ENCODE measurements at regions not wholly inside any gene's neighbourhood (a gene's known extent, or its start where the extent isn't known, plus 50 kb on each side); places are given as distances from the start of the nearest gene placed in this dataset.

GRCh38 chr2:238669046-238669445 is 178.8 kb upstream of the TWIST2 start:
- DNase-seq (ENCODE audit: low read depth in 2 of 3, low spot score in 2 of 3), result no peak

- DNase-seq (ENCODE audit: low read depth in 2 of 3, low spot score in 2 of 3), result no peak
Observed at GRCh38 chr2:238669581-238670080, 178.3 kb upstream of the TWIST2 start.

GRCh38 chr2:238670111-238670585 is 177.7 kb upstream of the TWIST2 start:
- no peak for DNase-seq (ENCODE audit: low read depth in 2 of 3, low spot score in 2 of 3)

GRCh38 chr2:238682536-238682935 is 165.3 kb upstream of the TWIST2 start:
- no peak for DNase-seq (ENCODE audit: low read depth in 2 of 3, low spot score in 2 of 3)

GRCh38 chr2:238684362-238685326 is 163.2 kb upstream of the TWIST2 start:
- no peak for DNase-seq (ENCODE audit: low read depth in 2 of 3, low spot score in 2 of 3)

DNA sequence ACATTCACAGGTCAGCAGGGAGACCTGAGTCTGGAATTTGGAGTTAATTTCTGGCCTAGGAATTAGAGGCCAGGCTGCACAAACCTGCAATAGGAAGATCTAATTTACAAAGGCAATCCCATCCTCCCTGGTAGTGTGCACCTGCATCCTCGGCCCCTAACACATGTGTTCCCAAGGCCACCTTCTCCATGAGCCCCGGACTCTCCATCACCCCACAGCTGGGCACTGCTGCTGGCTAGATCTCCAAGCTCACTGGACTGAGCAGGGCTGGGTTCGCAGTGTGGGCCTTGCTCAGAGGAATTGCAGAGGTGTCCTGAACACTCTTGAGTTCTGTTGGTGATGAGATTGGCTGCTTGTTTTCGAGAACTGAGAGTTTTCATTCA is 162.6 kb upstream of the TWIST2 start:
- DNase-seq (ENCODE audit: low read depth in 2 of 3, low spot score in 2 of 3), result no peak

GRCh38 chr2:238685713-238686112 is 162.2 kb upstream of the TWIST2 start:
- no peak for DNase-seq (ENCODE audit: low read depth in 2 of 3, low spot score in 2 of 3)

DNA sequence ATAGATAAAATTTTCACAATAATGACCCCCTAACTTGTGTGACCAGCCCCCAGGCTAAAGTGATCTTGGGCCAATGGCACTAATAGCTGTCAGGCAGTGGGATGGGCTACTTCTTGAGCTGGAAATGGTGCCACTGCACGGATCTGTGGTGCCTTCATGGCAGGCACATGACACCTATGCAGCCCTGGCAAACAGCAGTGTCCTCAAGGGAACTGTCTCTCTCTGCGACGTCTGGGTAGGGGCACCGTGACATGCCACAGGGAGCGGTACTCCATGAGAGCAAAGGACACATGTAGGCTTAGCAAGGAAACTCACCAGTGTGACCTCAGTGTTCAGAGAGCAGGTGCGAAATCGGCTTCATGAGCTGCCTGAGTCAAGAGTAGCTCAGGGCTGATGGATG is 161.7 kb upstream of the TWIST2 start:
- no peak for DNase-seq (ENCODE audit: low read depth in 2 of 3, low spot score in 2 of 3)

DNA sequence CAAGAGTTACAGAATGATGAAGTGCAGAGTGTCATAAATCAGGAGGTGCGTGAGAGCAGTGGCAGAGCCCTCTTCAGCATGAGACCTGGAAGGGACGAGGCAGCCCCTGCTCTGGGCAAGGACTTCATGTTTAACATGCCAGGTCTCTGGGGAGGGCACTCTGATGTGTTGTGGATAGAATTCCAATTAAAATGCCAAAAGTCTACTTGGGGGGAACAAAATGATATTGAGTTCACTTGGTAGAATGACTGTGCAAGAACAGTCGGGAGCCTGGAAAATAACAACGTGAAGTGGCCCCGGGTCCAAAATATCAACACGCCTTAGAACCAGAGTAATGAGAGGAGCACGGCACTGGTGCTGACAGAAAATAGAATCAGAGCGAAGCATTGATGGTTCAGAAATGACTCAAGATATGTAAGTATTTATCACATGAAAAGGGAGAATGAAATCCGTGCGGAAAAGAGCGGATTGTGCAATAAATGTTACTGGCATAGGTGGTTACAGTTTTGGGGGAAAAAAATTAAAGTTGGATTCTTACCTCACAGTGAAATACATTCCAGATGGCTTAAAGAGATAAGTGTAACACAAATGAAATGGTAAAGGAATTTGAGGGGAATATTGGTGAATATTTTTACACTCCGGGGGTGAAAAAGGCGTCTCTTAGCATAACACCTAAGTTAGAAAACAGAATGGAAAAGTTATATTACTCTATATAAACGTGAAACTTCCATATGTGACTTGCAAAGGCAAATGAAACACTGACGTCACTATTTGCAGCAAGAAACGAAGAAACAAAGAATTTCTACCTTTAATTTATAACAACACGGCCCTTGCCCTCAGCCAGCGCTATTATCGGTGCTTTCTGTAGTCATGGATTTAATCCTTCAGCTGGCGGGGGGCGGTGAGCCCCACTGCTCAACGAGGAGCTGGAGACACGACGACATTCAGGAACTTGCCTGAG is 159.4 kb upstream of the TWIST2 start:
- no peak for DNase-seq (ENCODE audit: low read depth in 2 of 3, low spot score in 2 of 3)

GRCh38 chr2:238689331-238689730 is 158.6 kb upstream of the TWIST2 start:
- DNase-seq (ENCODE audit: low read depth in 2 of 3, low spot score in 2 of 3), result no peak

- DNase-seq (ENCODE audit: low read depth in 2 of 3, low spot score in 2 of 3), result no peak
Observed at GRCh38 chr2:238689871-238690389, 158.0 kb upstream of the TWIST2 start.

DNA sequence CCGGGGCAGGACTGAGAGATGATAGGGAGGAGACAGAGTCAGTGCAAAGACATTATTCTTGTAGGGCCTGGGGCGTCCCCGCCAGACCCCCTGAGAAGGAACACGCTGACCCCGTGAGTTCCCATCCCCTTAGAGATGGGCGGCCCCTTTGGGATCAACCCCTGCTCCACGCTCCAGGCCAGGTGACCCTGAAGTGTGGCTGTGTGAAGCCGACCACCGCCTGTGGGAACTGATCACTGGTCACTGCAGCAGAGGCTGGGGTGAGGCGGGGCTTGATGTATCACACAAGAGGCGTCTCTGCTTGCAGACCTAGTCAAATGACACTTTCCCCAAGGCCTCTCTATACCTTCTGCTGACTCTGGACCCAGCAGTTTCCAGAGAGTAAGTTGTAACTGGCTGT is 157.4 kb upstream of the TWIST2 start:
- no peak for DNase-seq (ENCODE audit: low read depth in 2 of 3, low spot score in 2 of 3)

DNA sequence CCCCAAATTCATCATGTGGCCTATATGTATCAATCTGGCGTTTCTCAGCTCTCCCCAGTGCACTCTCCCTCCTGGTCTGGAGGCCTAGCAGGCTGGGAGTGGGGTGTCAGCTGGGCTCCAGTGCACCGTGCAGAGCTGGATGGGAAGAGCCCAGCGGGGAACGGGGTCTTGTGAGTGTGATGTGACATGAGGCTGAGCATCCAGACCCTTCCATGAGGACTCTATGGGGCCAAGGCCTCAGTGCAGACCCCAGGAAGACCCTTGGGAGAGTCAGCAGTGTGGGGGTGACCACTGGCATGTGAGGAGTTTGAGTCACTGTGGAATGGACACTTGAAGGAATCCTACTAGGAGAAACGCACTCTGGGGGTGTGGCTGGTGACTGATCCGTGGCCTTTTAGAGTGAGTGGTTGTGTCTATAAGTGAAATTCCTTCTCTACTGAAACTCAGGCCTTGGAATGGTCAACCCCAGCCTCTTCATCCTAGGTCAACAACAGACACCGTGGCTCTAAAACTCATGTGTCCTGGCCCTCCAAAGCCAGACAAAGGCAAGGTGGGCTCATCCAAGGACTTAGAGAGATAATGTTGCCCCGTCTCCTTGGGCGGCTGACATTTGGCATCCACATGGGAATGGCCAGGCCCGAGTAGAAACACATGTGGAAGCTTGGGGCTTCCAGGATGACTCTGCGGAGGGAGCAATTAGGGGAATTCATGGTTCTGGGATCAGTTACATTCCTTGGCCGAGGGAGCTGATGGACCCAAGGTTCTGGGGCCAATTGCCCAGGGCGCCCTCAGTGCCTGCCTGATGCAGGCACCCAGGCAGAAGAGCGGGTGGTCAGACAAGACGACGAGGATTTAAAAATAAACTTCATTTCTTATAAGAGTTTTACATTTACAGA is 156.0 kb upstream of the TWIST2 start:
- no peak for DNase-seq (ENCODE audit: low read depth in 2 of 3, low spot score in 2 of 3)

DNA sequence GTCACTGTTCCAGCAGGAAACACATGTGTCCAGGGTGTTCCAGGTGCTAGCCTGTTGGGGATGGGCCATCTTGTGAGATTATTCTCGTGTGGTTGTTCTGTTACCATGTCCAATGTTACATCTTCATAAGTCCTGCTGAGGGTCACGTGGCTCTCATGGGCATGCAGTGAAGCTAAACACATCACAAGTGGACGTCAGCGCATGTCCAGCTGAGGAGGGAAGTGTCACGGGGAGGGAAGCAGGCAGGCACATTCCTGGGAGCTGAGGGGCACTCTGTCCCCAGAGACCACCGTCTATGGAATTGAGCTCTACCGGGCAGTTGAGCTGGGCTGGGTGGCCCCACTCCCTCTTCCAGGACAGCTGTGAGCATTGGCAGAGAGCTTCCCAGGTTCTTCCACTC is 155.3 kb upstream of the TWIST2 start:
- DNase-seq (ENCODE audit: low read depth in 2 of 3, low spot score in 2 of 3), result no peak

DNA sequence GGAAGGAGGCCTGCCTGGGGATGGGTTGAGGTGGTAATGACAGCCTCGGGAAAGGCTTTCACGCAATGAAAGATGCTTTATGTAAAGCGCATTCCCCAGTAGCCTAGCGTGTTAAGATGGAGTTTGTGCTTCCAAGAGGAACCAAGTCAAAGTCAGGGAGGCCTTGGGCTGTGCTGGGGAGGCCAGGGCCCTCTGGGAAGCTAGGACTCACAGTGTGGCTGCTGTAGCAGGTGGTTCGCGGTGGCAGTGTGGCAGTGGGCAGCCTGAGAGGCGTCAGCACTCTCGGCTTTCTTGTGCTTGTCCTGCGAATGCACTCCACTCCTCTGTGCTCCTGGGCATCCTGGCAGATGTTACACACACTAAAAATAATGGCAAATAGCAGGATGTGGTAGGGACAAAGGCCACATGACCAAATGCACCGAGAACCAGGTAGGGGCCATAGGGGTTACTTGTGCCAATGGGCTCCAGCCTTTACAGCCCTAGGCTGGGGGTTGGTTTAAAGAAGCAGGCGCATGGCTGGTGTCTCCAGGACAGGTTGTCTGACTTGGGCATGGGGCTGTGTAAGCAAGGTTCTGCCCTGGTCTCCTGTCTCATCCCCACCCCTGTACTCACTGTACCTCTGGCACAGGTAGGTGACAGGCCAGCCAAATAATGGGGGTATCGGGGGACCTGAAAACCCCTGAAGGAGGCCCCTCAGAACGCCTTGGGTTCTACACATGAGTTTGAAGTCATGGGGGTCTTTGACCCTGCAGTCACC is 154.4 kb upstream of the TWIST2 start:
- no peak for DNase-seq (ENCODE audit: low read depth in 2 of 3, low spot score in 2 of 3)

DNA sequence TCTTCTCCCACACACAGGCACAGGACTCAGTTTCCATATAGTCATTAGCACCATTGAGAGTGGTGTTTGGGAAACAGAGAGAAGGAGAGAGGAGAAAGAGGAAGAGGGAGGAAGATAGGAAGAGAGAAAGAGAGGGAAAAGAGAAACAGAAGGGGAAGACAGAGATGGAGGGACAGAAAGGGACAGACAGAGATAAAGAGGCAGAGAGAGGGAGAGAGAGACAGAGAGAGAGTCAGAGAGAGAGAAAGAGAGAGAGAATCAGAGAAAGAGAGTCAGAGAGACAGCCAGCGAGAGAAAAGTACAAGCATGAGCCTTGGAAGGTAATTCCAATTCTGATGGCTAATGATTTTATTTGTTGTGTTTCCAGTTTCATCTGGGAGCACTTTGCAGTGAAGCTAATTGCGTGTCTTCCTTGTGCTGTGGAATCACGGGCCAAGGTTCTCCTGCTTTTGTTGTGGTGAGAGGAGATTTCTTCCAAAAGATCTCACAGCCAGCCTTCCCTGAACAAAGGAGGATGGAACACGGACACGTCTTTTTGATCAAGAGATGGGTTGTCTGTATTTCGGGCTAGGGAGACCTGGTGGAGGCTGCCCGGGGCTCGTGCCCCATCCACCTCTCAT is 153.6 kb upstream of the TWIST2 start:
- no peak for DNase-seq (ENCODE audit: low read depth in 2 of 3, low spot score in 2 of 3)

DNA sequence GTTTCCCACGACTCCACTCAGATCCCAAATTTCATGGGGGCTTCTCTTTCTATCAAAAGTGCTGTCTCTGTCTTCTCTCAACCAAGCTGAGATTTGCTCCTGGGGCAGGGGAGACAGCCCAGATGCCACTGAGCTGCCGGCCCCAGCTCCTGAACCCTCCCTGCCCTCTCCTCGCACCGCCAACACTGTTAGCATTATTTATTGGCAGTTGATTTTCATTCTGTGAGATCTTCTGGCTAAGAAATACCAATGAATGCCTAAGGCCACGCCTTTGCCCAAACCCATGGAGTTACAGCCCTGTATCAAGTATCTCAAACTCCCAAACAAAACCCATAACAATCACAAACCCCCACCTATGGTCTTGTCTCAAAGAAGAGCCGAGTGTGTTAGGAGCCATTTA is 153.0 kb upstream of the TWIST2 start:
- DNase-seq (ENCODE audit: low read depth in 2 of 3, low spot score in 2 of 3), result no peak

DNA sequence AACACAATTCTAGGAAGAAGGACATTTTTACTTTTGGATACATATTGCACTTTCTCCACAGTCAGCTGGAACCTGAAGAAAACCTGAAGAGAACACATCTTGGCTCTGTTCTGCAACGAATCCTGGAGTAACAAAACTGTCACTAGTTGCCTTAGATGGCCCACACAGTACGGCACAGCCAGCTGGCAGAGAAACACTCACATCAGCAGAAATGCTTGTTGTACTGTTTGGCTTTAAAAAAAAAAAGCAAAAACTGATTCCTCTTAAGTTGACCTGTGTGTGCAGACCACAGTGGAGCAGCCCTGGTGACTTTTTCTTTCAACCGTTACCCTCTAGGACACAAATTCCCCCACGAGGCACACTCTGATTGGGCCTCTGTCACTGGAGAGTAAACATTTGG is 152.3 kb upstream of the TWIST2 start:
- no peak for DNase-seq (ENCODE audit: low read depth in 2 of 3, low spot score in 2 of 3)

- DNase-seq (ENCODE audit: low read depth in 2 of 3, low spot score in 2 of 3), result no peak
Observed at GRCh38 chr2:238696331-238696730, 151.6 kb upstream of the TWIST2 start.

Measured in hematopoietic multipotent progenitor cell (in vitro differentiated cells).